ENCODE measurements at regions not wholly inside any gene's neighbourhood (a gene's known extent, or its start where the extent isn't known, plus 50 kb on each side); places are given as distances from the start of the nearest gene placed in this dataset.
"Not testable (repeated sequence)": the region's sequence is repeated elsewhere in the genome, so short reads cannot be mapped to it uniquely, and the experiment has no call there.

DNA sequence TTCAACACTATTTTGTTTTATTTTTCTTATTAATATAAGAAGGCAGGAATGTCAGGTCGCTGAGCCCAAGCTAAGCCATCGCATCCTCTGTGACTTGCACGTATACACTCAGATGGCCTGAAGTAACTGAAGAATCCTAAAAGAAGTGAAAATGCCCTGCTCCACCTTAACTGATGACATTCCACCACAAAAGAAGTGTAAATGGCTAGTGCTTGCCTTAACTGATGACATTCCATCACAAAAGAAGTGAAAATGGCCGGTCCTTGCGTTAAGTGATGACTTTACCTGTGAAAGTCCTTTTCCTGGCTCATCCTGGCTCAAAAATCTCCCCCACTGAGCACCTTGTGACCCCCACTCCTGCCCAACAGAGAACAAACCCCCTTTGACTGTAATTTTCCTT, 317.3 kb downstream of the KDM5D start:
- TF ChIP-seq EZH2 (IDR thresholded peaks at IDR 0.05; ENCODE audit: borderline replicate concordance, insufficient read depth, low read depth, low read length, poor library complexity, severe bottlenecking): not testable (repeated sequence)
- TF ChIP-seq, protein P1, sequence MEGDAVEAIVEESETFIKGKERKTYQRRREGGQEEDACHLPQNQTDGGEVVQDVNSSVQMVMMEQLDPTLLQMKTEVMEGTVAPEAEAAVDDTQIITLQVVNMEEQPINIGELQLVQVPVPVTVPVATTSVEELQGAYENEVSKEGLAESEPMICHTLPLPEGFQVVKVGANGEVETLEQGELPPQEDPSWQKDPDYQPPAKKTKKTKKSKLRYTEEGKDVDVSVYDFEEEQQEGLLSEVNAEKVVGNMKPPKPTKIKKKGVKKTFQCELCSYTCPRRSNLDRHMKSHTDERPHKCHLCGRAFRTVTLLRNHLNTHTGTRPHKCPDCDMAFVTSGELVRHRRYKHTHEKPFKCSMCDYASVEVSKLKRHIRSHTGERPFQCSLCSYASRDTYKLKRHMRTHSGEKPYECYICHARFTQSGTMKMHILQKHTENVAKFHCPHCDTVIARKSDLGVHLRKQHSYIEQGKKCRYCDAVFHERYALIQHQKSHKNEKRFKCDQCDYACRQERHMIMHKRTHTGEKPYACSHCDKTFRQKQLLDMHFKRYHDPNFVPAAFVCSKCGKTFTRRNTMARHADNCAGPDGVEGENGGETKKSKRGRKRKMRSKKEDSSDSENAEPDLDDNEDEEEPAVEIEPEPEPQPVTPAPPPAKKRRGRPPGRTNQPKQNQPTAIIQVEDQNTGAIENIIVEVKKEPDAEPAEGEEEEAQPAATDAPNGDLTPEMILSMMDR (IDR thresholded peaks at IDR 0.05): not testable (repeated sequence)
